Stimulated activated CD8-positive, alpha-beta memory T cell treated with anti-CD3 and anti-CD28 coated beads, Interleukin-12 subunit alpha, Interleukin-12 subunit beta, amount 100 ng/mL, for 4 hours (primary cell): ENCODE measurements at regions not wholly inside any gene's neighbourhood (a gene's known extent, or its start where the extent isn't known, plus 50 kb on each side); places are given as distances from the start of the nearest gene placed in this dataset.
"Not testable (repeated sequence)": the region's sequence is repeated elsewhere in the genome, so short reads cannot be mapped to it uniquely, and the experiment has no call there.

Source experiments
- DNase-seq: peaks from one replicate; pipeline ENCODE4 v3.0.0-alpha.2; 2020; ENCODE audit warnings: low read depth

DNA sequence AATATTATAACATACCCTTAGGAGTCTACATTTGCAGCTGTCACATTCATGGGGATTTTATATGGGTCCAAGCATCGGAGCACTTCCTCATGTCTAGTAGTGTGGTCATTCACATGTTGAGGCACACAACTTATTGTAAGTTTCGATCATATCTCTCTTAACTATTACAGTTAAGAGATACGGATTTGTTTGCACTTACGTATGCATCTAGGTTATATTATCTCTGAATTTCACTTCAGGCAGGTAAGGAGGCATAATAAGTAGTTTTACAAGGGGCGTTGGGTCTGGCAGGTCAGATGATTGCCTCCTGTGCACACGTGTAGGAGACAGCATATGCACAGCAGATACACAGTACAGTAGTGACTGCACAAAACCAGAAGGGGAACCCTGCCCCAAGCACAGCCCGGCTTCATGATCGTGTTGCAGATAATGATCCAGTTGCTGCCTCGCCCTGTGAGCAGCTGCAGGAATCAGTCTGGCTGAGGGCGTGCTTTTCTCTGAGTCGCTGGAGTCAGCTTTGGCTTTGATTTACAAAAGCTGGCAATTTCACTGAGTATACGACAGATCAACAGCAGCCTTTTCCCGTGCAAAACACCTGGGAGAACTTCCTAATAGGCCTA is 302.9 kb upstream of the GATB start:
- no peak for DNase-seq

DNA sequence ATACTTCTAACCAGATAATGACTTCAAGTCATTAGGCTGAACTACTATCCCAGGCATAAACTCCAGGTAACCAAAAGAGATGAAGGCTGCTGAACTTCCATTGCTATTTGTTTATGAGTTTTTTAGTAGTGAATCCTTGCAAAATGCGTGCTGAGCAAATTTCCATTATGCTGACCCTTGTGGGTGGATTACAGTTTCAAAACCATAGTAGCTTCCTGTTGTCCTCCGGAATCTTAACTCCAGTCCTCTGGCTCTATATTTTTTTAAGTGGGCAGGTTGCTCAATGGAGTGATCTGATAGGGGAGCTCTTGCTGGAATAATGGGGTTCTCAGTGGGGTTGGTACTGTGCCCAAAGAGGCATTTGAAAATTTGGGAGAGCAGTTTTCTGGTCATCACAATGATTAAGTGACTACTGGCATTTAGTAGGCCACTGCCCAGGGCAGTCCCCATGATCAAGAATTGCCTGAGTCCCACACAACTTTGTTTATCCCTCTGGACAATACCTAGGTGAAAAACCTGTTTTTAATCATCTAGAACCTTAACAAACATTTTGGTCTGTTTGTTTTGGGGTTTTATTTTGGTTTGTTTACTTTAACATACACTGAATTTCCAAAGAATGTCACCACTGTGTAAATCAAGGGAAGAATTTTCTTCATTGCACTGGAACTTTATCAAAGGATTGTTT is 302.3 kb upstream of the GATB start:
- no peak for DNase-seq

DNA sequence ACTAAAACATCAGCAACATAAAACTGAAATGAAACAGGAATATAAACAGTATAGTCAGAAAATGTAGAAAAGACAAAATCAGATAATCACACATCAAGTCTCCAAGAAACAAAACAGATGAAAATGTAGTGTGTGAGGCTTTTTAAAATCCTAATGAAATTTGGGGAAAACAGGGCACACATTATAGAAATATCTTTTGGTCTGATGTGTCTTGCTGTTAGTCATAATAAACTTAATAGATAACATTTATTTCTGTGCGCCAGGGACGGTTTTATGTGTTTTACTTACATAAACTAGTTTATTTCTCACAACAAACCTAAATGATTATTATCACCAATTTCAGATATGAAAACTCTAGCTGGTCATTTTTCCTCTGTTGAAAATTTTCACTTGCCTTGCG is 293.9 kb upstream of the GATB start:
- no peak for DNase-seq

DNA sequence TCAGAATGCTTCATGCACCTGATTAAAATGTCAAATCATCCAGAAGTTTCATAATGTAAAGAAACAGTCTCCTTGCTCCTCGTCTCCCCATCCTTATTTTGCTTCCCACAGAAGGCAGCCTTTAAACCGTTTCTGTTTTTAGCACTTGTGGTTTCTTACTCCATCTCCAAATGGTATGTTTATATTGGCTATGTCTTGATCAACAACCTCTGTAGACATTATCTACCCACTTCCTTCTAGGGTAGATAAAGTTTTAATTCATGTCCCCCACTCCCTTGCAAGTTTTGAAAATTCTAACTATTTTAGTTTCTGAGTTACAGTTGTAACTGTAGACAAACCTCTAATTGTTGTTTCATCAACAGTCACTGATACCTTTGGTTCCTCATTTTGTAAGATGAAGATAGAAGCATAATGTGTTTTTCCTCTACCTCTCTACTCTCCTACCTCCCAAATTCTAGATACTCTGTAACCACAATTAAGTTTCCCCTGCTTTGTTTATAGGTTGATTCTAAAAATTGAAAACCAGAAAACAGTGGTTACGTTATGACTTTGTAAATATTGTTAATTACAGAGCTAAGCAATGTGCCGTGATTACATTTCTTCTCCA is 291.7 kb upstream of the GATB start:
- DNase-seq = no peak

DNA sequence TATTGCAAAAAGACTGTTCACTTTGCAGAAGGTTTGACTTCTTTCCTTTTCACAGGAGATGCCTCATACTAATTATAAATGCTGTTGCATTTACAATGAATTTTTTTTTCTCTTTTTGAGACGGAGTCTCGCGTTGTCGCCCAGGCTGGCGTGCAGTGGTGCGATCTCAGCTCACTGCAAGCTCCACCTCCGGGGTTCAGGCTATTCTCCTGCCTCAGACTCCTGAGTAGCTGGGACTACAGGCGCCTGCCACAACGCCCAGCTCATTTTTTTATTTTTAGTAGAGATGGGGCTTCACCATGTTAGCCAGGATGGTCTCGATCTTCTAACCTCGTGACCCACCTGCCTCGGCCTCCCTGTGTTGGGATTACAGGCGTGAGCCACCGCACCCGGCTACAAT is 290.5 kb upstream of the GATB start:
- DNase-seq = not testable (repeated sequence)

DNA sequence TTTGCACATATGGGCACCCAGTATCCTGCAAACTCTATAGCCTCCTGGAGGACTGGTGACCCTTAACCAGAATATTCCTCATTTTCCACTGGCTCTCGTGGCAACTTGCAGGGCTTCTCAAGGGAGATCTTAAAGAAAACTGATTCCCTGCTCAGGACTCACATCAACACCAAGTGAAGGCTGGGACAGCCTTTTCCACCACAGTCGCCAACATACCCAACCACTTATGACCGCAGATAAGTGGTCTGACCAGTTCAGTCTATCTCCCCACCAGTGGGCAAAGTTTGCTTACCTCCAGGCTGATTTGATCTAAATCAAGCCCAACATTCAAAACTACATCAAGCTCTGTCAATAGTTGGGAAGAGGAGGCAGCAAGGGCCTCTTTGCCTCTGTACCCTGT is 289.3 kb upstream of the GATB start:
- no peak for DNase-seq

DNA sequence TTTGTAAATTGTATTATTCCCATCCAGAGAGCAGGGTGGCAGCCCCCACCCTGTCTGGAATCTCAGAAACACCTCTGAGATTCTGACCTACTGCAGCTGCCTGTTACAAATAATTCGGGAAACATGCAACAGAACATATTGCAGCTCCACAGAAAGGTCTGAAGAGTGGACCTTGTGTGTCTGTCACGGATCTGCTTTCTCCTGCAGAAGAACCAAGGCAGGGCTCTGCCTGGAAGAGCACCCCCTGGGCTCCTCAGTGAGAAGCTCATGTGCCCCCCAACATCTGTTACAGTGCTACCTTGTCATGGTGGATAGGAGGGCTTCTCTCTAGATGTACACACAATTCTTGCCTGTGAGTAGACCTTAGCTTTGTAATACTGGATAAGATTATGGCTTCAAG is 286.6 kb upstream of the GATB start:
- DNase-seq = no peak

DNA sequence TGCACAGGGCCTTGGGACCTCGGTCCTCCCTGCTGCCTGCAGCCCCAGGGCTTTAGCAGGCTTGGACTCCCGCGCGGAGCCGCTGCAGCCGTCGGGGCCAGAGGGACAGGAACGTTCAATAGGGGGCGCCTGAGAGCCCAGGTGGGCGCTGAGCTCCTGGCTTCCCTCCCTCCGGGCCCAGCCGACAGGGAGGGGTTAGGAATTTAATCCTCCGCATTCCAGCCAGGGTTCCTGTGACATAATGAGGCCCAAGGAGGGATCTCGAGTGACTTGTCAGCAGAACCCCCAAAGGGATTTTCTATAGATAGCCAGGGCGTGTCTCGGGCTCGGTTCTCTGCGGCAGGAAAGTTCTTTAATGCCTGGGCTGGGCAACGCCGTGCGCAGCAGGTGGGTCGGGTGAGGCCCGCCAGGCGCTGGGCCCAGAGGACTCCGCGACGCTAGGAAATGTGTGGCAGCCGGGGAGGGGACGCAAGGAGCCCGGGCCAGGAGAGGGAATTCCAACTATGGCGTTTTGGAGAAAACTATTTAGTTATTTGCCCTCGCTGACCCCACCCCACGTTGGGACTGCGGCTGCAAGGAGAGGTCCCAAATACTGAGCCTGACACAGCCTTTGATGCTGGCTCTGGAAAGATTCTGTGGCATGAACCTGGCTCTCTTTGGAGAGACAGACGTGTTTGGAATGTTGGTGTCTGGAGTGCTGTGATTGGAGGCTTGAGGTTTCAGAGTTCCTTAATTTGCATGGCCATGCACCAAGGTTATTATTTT is 285.2 kb upstream of the GATB start:
- DNase-seq = no peak

DNA sequence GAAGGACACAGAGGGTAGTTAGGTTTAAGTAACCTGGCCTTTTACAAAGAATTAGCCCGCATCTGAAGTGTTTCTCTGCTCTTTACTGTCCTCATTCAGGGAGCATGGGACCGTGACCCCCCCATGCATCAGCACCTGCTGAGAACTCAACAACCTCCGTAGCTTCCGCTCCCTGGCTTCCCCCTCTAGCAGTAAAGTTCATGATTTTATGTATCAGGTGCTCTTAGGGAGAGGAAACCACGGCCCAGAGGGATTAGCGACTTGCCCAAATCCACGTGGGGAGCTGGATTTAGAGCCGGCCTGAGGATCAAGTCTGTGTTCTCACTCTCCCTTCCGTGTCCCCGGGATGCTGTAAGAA is 284.6 kb upstream of the GATB start:
- DNase-seq = no peak

DNA sequence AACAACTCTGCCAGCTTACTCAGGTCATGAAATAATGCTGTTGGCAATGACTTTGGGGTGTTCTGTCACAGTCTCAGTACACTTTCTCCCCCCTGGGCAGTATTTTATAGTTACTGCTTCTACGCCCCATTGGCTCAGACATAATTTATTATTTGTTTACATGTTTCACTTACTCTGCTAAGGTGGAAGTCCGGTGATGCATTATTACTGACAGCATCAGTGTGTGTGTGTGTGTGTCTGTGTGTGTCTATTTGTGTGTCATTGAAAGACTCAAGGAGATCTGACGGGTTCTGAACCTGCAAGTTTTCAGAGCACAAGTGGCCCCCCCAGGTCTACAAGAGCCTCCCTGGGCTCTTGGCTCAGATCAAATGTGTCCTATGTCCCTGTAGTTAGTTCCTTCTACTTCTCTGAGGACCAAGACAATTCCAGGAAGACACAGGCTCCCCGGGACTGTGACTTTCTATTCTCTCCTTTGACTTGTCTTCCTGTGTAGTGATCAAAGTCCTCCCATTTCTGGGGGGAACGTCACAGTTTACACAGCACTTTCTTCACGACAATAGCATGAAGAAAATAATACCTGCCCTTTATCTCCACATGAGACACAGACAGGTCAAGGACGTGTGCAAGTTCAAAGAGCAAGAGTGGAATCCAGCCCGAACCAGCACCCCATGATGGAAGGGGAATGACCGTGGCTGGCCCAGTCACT is 283.7 kb upstream of the GATB start:
- DNase-seq = no peak

DNA sequence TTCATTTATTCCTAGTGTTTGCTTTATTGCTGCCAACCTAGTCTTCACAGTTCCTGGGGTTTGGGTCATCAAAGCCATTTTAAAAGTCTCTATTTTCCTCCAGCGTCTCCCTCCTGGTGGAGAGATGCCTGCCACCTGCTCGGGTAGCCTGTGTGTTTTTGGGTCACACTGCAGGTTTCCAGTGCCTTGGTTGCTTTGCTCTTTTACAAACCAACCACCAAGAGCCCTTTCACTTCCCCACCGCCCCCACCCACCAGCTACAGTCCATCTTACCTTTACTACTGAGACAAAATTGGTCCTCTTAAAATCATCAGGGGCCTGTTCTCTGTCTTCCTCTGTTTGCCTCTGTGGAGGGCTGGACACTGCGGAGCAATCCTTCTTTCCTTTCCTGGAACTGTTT is 280.5 kb upstream of the GATB start:
- no peak for DNase-seq

DNA sequence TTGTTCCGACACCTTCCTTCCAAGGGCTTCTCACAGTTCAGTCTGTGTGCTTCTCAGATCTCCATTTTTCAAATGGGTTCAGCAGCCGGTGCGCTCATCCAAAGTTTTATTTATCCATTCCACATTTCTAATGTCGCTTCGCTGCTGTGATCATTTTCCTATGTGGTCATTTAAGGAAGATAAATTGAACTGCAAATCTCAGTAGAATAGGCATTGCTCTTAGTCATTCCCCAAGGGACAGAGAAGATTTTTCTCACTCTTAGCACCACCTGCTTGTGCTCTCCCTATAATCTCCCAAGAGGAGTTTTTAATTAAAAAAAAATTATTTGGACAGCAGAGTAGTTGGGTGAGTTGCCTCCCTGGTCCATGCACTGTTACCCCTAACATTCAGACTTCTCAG is 278.9 kb upstream of the GATB start:
- DNase-seq = no peak

DNA sequence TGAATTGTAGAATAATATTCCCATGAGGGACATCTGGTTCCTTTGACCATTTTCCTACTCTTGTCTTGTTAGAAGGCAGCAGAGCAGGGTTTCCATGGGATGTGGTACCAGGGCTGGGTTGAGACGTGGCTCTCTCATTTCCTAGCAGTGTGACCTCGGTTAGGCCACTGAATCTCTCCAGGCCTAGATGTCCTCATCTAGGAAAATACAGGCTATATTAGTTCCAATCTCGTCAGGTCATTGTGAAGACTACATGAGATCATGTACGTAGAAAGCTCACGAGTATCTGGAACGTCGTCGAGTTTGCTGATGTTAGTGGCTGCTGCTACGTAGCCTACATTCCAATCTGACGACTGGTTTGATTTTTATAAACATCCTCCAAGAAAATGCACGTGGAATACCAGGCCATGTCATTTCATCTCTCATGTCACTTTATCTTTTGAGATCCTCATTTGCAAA is 278.2 kb upstream of the GATB start:
- DNase-seq = no peak

DNA sequence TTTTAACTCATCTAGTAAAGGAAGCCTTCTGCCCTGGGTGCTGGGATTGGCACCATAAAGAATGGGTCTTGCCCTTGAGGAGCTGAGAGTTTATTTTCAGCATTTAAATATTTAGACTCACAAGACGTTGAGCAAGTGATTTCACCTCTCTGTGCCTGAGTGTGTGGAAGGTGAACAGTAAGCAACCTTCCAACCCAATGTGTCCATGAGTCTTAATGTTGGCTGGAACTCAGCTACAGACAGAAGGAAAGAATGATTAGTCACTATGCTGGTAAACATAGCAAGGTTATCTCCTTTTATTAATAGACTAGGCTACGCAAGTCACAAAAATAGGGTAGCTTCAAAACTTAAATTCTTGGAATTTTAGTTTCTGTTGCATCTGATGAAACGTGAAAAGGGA is 277.4 kb upstream of the GATB start:
- no peak for DNase-seq

DNA sequence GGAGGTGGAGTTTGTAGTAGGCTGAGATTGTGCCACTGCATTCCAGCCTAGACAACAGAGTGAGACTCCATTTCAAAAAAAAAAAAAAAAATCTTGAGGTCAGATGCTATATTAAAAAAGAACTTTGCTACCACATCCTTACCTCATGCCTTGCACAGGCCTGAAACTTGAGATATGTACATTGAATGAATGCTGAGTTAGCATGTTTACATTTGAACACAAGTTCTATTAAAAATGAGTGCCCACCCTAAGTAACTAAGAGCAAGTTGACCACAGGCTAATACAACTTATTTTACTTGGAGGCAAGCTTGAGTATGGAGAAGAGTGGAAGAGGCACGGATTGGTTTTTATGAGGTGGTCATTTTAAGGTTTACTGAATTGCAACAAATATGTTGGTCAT is 276.6 kb upstream of the GATB start:
- DNase-seq = no peak

DNA sequence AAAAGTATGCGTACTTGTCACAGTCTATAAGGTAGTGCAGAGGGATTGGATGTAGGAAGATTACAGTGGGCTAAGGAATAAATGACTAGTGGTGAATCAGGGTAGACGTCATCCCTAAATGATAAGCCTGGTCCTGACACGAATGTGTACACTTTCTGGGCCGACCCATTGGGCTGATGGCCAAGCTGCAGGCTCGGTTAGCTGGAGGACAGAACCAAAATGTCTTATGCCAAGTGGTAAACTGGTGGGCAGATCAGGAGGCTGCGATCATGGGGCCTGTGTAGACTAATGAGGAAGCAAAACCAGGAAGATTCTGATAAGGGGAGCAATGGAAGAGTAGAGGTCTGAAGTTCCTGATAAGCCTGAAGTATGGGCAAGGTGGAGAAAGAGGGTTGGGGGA is 272.8 kb upstream of the GATB start:
- DNase-seq = no peak

DNA sequence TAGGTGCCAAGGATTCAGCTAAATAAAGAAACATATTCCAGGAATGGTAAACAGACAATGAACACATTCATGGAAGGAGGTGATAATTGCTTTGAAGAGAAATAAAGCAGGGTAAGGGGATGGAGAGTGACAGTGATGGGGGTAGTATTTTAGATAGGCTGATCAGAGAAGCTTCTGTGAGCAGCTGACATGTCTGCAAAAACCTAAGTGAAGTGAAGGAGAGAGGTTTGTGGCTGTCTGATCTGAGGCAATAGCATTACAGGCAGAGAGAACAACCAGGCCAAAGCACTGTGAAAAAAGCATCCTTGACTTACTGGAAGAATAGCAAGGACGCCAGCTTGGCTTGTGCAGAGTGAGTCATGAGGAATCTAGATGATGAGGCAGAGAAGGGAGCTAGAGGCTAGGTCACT is 271.9 kb upstream of the GATB start:
- no peak for DNase-seq

DNA sequence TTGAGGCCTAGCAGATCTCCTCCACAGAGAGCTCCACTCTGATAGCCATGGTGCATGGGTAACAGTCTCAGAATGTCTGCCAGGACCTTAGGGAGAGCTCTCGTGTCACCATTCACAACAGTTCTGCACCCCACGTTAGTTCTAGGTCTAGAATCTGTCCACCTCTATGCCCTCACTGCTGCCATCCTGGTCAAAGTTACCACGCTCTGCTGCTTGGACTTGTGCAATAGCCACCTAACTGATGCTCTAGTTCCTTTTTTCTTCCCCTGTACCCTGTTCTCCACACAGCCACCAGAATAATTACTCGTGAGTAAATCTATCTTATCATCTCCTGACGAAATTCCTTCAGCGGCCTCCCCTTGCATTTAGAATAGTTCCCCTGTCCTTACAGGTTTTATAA is 268.8 kb upstream of the GATB start:
- no peak for DNase-seq

DNA sequence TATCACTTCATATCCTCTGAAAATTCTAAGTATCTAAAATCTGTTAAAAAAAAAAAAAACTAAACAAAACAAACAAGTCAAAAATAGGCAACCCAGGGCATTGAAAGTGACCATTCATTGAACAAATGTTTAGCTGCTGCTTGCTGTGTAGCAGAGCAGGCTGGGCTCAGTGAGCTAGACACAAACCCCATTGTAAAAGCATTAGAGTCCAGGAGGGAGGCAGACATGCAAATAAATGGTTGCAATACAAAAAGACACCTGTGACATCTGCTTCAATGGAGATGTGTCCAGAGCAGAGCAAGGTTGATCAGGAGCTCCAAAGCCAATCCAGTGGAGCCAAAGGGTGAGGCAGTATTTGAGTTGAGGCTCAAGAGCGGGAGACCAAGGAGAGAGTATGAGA is 267.3 kb upstream of the GATB start:
- DNase-seq = no peak

DNA sequence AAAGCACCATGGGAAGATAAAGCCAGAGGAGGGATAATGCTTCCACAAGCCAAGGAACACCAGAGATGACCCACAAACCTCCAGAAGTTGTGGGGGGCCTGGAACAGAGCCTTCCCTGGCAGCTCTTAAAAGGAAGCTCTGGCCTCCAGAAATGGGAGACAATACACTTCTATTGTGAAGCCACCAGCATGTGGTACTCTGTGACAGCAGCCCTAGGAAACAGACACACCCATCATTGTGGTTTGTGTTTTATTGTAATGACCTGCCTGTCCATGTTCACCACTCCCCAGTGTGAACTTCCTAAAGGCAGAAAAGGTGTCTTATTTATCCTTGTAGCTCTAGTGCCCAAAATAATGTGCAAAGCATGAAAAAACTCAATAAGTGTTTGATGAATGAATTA is 264.1 kb upstream of the GATB start:
- no peak for DNase-seq

DNA sequence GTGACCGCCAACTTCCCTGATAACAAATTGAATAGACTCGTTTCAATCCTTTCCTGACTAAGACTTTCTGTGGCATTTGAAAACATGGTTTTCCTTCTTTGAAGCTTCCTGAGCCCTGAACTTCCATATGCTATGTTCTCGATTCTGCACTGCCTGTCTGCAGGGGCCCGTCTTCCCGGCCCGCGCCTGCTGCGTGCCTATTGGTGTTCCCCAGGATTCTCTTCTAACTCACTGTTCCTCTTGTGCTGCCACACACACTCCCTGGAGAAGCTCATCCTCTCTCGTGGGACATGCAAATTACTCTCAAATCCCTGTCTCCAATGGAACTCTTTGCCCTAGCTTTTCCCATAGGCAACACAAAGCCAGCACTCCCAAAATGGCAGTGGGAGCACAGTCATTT is 262.9 kb upstream of the GATB start:
- DNase-seq = no peak

DNA sequence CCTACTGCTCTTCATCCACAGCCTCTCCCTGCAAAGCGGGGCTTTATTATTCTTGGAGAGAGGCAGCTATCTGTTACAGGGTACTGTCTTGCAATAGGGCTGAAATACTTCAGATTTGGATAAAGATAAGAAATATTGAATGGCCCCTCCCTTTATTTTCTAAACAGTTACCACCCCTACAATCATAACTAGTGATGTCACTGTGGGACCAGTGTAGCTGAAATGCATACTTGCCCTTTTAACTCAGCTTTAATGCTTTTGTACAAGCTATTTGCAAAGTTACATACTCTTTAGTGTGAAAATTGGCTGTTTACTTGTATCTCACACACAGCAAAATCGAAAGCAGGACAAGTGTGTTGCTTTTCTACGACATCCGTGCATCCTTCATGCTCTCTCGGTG is 261.7 kb upstream of the GATB start:
- DNase-seq = no peak
